Left ventricle myocardium inferior (tissue), 1 donor: ENCODE measurements at regions not wholly inside any gene's neighbourhood (a gene's known extent, or its start where the extent isn't known, plus 50 kb on each side); places are given as distances from the start of the nearest gene placed in this dataset.

Experiments used
- DNase-seq: peaks from one replicate; pipeline ENCODE4 v3.0.0-alpha.2; 2020
- H3K27ac ChIP-seq: fragments of 200-600 bp; replicated peaks from 2 replicates; pipeline ENCODE4 v1.8.0; 2021
- H3K27me3 ChIP-seq: fragments of 200-600 bp; 2 replicates; pipeline ENCODE4 v1.8.0; 2021; ENCODE audit warnings: low read depth
- H3K36me3 ChIP-seq: fragments of 200-600 bp; 2 replicates; pipeline ENCODE4 v1.8.0; 2021
- H3K4me1 ChIP-seq: fragments of 200-600 bp; 2 replicates; pipeline ENCODE4 v1.8.0; 2021
- H3K4me3 ChIP-seq: fragments of 200-600 bp; 2 replicates; pipeline ENCODE4 v1.8.0; 2021; ENCODE audit warnings: mild to moderate bottlenecking, moderate library complexity
- H3K9me3 ChIP-seq: fragments of 200-600 bp; replicated peaks from 2 replicates; pipeline ENCODE4 v1.8.0; 2021
- CTCF ChIP-seq: fragments of 200-600 bp; IDR thresholded peaks from 2 replicates; pipeline ENCODE4 v1.8.0; 2021; ENCODE audit warnings: antibody characterized with exemption, mild to moderate bottlenecking, borderline replicate concordance
- intact Hi-C: fragments of 100-400 bp; cut with micrococcal nuclease; formaldehyde crosslinking; loops from one replicate; pipeline ENCODE4 v1.11.0; 2022
- donor health status: DM: no; HTN: yes; CAD: no; lungs with severe emphysema.

GRCh38 chr2:145829931-145830330 is 1310.0 kb upstream of the ZEB2 start:
- Histone ChIP-seq H3K36me3 (no peaks in the 10 kb centered on the region), H3K27ac (no peak overlapping the region), H3K4me3 (no peak overlapping the region), H3K9me3 (no peaks in the 10 kb centered on the region), H3K27me3 (no peaks in the 10 kb centered on the region), H3K4me1 (no peaks in the 10 kb centered on the region)
- DNase-seq, result no peak
- TF ChIP-seq CTCF, result no peak
- intact Hi-C loops, result no loop called here

- no peak overlapping the region for H3K27ac ChIP-seq
- DNase-seq, result no peak
- no peaks in the 10 kb centered on the region for H3K27me3 ChIP-seq
- H3K9me3 ChIP-seq, result no peaks in the 10 kb centered on the region
- H3K4me3 ChIP-seq, result no peak overlapping the region
- no peaks in the 10 kb centered on the region for H3K36me3 ChIP-seq
- H3K4me1 ChIP-seq, result no peaks in the 10 kb centered on the region
- intact Hi-C loops, result no loop called here
- no peak for TF ChIP-seq CTCF
Observed at GRCh38 chr2:145827235-145827634, 1307.3 kb upstream of the ZEB2 start.

GRCh38 chr2:145824384-145824783 is 1304.5 kb upstream of the ZEB2 start:
- Histone ChIP-seq H3K4me3 (no peak overlapping the region), H3K36me3 (no peaks in the 10 kb centered on the region), H3K4me1 (no peaks in the 10 kb centered on the region), H3K27me3 (no peaks in the 10 kb centered on the region), H3K9me3 (no peaks in the 10 kb centered on the region), H3K27ac (no peak overlapping the region)
- intact Hi-C loops, result no loop called here
- DNase-seq, result no peak
- no peak for TF ChIP-seq CTCF

GRCh38 chr2:145822892-145823534 is 1303.1 kb upstream of the ZEB2 start:
- no peak for DNase-seq
- Histone ChIP-seq H3K4me3 (no peak overlapping the region), H3K9me3 (no peaks in the 10 kb centered on the region), H3K36me3 (no peaks in the 10 kb centered on the region), H3K27me3 (no peaks in the 10 kb centered on the region), H3K4me1 (no peaks in the 10 kb centered on the region), H3K27ac (no peak overlapping the region)
- intact Hi-C loops, result no loop called here
- no peak for TF ChIP-seq CTCF

GRCh38 chr2:145820651-145821050 is 1300.7 kb upstream of the ZEB2 start:
- Histone ChIP-seq H3K27ac (no peak overlapping the region), H3K4me1 (no peaks in the 10 kb centered on the region), H3K27me3 (no peaks in the 10 kb centered on the region), H3K36me3 (no peaks in the 10 kb centered on the region), H3K4me3 (no peak overlapping the region), H3K9me3 (no peaks in the 10 kb centered on the region)
- TF ChIP-seq CTCF, result no peak
- DNase-seq, result no peak
- intact Hi-C loops, result no loop called here
